ENCODE measurements at regions not wholly inside any gene's neighbourhood (a gene's known extent, or its start where the extent isn't known, plus 50 kb on each side); places are given as distances from the start of the nearest gene placed in this dataset.

DNA sequence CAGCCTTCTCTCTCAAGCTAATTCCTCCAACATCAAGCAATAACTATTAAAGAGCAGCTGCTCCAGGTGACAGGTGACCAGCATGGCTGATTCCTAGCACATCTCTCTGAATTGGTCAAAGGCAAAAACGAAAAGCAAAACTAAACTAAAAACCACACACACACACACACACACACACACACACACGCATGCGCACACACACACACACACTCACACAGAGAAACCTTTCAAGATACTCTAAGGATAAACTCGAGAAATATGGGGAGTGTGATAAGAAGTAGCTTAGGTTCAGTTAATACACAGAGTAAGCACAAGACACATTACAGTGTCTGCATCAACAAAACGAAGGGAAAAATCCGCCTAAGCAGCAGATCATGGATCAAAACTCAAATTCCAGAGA is 74.5 kb upstream of the FZD7 start:
- no peak for DNase-seq (ENCODE audit: low read depth)
- peaks cover 5% of the 10 kb centered on the region for H3K27me3 Mint-ChIP-seq (ENCODE audit: low read depth, unreplicated experiment)
- H3K4me1 Mint-ChIP-seq (ENCODE audit: low read depth, unreplicated experiment), result peaks cover 2% of the 10 kb centered on the region
- Histone ChIP-seq H3K27me3 (ENCODE audit: insufficient read depth, low read length) (no peaks in the 10 kb centered on the region), H3K9ac (ENCODE audit: low read length) (no peak overlapping the region), H4K20me1 (ENCODE audit: insufficient read depth, low read length) (no peaks in the 10 kb centered on the region), H3K4me2 (ENCODE audit: low read length) (no peak overlapping the region), H3K4me1 (ENCODE audit: insufficient read depth, low read length) (peaks cover 13% of the 10 kb centered on the region), H3K4me3 (ENCODE audit: insufficient read depth, low read depth, low read length) (no peak overlapping the region), H2AFZ (ENCODE audit: low read depth, low read length) (no peak overlapping the region), H3K36me3 (ENCODE audit: insufficient read depth, low read length) (no peaks in the 10 kb centered on the region), H3K9me3 (ENCODE audit: insufficient read depth, low read depth, low read length) (no peaks in the 10 kb centered on the region), H3K27ac (ENCODE audit: low read depth, low read length) (no peak overlapping the region), H3K79me2 (ENCODE audit: insufficient read depth, low read length) (no peaks in the 10 kb centered on the region)
- no peaks in the 10 kb centered on the region for H3K36me3 Mint-ChIP-seq (ENCODE audit: low read depth, unreplicated experiment)
- H3K9me3 Mint-ChIP-seq (ENCODE audit: unreplicated experiment), result no peaks in the 10 kb centered on the region
- H3K4me3 Mint-ChIP-seq (ENCODE audit: unreplicated experiment), result no peak overlapping the region
- no peak for FAIRE-seq
- TF ChIP-seq, protein P1, sequence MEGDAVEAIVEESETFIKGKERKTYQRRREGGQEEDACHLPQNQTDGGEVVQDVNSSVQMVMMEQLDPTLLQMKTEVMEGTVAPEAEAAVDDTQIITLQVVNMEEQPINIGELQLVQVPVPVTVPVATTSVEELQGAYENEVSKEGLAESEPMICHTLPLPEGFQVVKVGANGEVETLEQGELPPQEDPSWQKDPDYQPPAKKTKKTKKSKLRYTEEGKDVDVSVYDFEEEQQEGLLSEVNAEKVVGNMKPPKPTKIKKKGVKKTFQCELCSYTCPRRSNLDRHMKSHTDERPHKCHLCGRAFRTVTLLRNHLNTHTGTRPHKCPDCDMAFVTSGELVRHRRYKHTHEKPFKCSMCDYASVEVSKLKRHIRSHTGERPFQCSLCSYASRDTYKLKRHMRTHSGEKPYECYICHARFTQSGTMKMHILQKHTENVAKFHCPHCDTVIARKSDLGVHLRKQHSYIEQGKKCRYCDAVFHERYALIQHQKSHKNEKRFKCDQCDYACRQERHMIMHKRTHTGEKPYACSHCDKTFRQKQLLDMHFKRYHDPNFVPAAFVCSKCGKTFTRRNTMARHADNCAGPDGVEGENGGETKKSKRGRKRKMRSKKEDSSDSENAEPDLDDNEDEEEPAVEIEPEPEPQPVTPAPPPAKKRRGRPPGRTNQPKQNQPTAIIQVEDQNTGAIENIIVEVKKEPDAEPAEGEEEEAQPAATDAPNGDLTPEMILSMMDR (IDR thresholded peaks at IDR 0.05; ENCODE audit: insufficient read depth, low read depth, low read length), result no peak
- no peak for TF ChIP-seq EZH2 (IDR thresholded peaks at IDR 0.05; ENCODE audit: insufficient read depth, low read length)
- H3K27ac Mint-ChIP-seq (ENCODE audit: unreplicated experiment), result no peak overlapping the region

DNA sequence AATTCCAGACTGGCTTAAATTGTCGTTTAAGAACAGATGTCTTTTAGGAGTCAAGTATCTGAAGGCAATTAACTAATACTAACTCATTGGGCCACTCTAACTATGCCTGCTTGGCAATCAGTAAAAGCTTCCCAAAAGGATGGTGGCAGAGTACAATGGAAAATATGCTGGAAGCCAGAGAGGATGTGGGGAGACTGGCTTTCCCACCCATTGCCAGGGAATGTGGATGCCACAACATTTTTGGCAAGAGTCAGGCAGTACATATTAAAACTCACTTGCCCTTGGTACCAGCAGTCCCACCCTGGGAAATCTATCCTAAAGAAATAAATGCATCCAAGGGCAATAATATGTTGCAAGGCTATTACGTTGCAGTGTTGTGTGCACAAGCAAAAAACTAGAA is 74.0 kb upstream of the FZD7 start:
- Histone ChIP-seq H3K9ac (ENCODE audit: low read length) (no peak overlapping the region), H4K20me1 (ENCODE audit: insufficient read depth, low read length) (no peaks in the 10 kb centered on the region), H3K27ac (ENCODE audit: low read depth, low read length) (no peak overlapping the region), H3K4me2 (ENCODE audit: low read length) (no peak overlapping the region), H2AFZ (ENCODE audit: low read depth, low read length) (no peak overlapping the region), H3K36me3 (ENCODE audit: insufficient read depth, low read length) (no peaks in the 10 kb centered on the region), H3K4me3 (ENCODE audit: insufficient read depth, low read depth, low read length) (no peak overlapping the region), H3K27me3 (ENCODE audit: insufficient read depth, low read length) (no peaks in the 10 kb centered on the region), H3K9me3 (ENCODE audit: insufficient read depth, low read depth, low read length) (no peaks in the 10 kb centered on the region), H3K4me1 (ENCODE audit: insufficient read depth, low read length) (peaks cover 13% of the 10 kb centered on the region), H3K79me2 (ENCODE audit: insufficient read depth, low read length) (no peaks in the 10 kb centered on the region)
- H3K4me3 Mint-ChIP-seq (ENCODE audit: unreplicated experiment), result peak overlapping the region; percentile 31
- no peaks in the 10 kb centered on the region for H3K9me3 Mint-ChIP-seq (ENCODE audit: unreplicated experiment)
- peaks cover 2% of the 10 kb centered on the region for H3K4me1 Mint-ChIP-seq (ENCODE audit: low read depth, unreplicated experiment)
- no peaks in the 10 kb centered on the region for H3K36me3 Mint-ChIP-seq (ENCODE audit: low read depth, unreplicated experiment)
- no peak for FAIRE-seq
- peak; percentile 64 for DNase-seq (ENCODE audit: low read depth)
- H3K27me3 Mint-ChIP-seq (ENCODE audit: low read depth, unreplicated experiment), result peaks cover 7% of the 10 kb centered on the region
- H3K27ac Mint-ChIP-seq (ENCODE audit: unreplicated experiment), result no peak overlapping the region
- TF ChIP-seq EZH2 (IDR thresholded peaks at IDR 0.05; ENCODE audit: insufficient read depth, low read length), result no peak
- TF ChIP-seq, protein P1 (IDR thresholded peaks at IDR 0.05; ENCODE audit: insufficient read depth, low read depth, low read length), result no peak

- Mint-ChIP-seq H3K36me3 (ENCODE audit: low read depth, unreplicated experiment) (no peaks in the 10 kb centered on the region), H3K27me3 (ENCODE audit: low read depth, unreplicated experiment) (peaks cover 7% of the 10 kb centered on the region), H3K27ac (ENCODE audit: unreplicated experiment) (no peak overlapping the region), H3K4me3 (ENCODE audit: unreplicated experiment) (no peak overlapping the region), H3K4me1 (ENCODE audit: low read depth, unreplicated experiment) (peaks cover 2% of the 10 kb centered on the region), H3K9me3 (ENCODE audit: unreplicated experiment) (no peaks in the 10 kb centered on the region)
- no peaks in the 10 kb centered on the region for H4K20me1 ChIP-seq (ENCODE audit: insufficient read depth, low read length)
- no peak for DNase-seq (ENCODE audit: low read depth)
- no peaks in the 10 kb centered on the region for H3K79me2 ChIP-seq (ENCODE audit: insufficient read depth, low read length)
- H3K4me2 ChIP-seq (ENCODE audit: low read length), result no peak overlapping the region
- no peak for FAIRE-seq
- H3K4me3 ChIP-seq (ENCODE audit: insufficient read depth, low read depth, low read length), result no peak overlapping the region
- no peaks in the 10 kb centered on the region for H3K27me3 ChIP-seq (ENCODE audit: insufficient read depth, low read length)
- no peak overlapping the region for H2AFZ ChIP-seq (ENCODE audit: low read depth, low read length)
- no peak overlapping the region for H3K9ac ChIP-seq (ENCODE audit: low read length)
- peaks cover 10% of the 10 kb centered on the region for H3K4me1 ChIP-seq (ENCODE audit: insufficient read depth, low read length)
- no peaks in the 10 kb centered on the region for H3K9me3 ChIP-seq (ENCODE audit: insufficient read depth, low read depth, low read length)
- H3K27ac ChIP-seq (ENCODE audit: low read depth, low read length), result no peak overlapping the region
- H3K36me3 ChIP-seq (ENCODE audit: insufficient read depth, low read length), result no peaks in the 10 kb centered on the region
- no peak for TF ChIP-seq EZH2 (IDR thresholded peaks at IDR 0.05; ENCODE audit: insufficient read depth, low read length)
- TF ChIP-seq, protein P1 (IDR thresholded peaks at IDR 0.05; ENCODE audit: insufficient read depth, low read depth, low read length), result no peak
Observed at GRCh38 chr2:201960305-201960704, 73.3 kb upstream of the FZD7 start.

All from astrocyte (in vitro differentiated cells and primary cell).